HEK293T (cell line): ENCODE measurements at regions not wholly inside any gene's neighbourhood (a gene's known extent, or its start where the extent isn't known, plus 50 kb on each side); places are given as distances from the start of the nearest gene placed in this dataset.

Experiments used
- CTBP1 ChIP-seq: fragments of 450-650 bp; IDR thresholded peaks from 2 replicates; pipeline ENCODE4 v1.6.1; 2016; ENCODE audit warnings: borderline replicate concordance
- ELF4 ChIP-seq: fragments of 450-650 bp; IDR thresholded peaks from 2 replicates; pipeline ENCODE4 v1.6.1; 2017; ENCODE audit warnings: antibody characterized with exemption
- FOXK2 ChIP-seq: fragments of 450-650 bp; IDR thresholded peaks from 2 replicates; pipeline ENCODE4 v1.6.1; 2016; ENCODE audit warnings: mild to moderate bottlenecking
- HDGF ChIP-seq: fragments of 450-650 bp; IDR thresholded peaks from 2 replicates; pipeline ENCODE4 v1.6.1; 2017; ENCODE audit warnings: antibody characterized with exemption, borderline replicate concordance
- LEF1 ChIP-seq: fragments of 450-650 bp; IDR thresholded peaks from 2 replicates; pipeline ENCODE4 v1.6.1; 2017; ENCODE audit warnings: mild to moderate bottlenecking, borderline replicate concordance
- NFRKB ChIP-seq: fragments of 450-650 bp; IDR thresholded peaks from 2 replicates; pipeline ENCODE4 v1.6.1; 2016; ENCODE audit warnings: mild to moderate bottlenecking, moderate library complexity
- PKNOX1 ChIP-seq: fragments of 450-650 bp; IDR thresholded peaks from 2 replicates; pipeline ENCODE4 v1.6.1; 2016
- SP1 ChIP-seq: fragments of 450-650 bp; IDR thresholded peaks from 2 replicates; pipeline ENCODE4 v1.6.1; 2017
- SUZ12 ChIP-seq: fragments of 450-650 bp; IDR thresholded peaks from 2 replicates; pipeline ENCODE4 v1.6.1; 2016; ENCODE audit warnings: mild to moderate bottlenecking
- TARDBP ChIP-seq: fragments of 450-650 bp; IDR thresholded peaks from 2 replicates; pipeline ENCODE4 v1.6.1; 2016
- ZNF384 ChIP-seq: fragments of 450-650 bp; IDR thresholded peaks from 2 replicates; pipeline ENCODE4 v1.6.1; 2016

- TF ChIP-seq SP1, result no peak
- no peak for TF ChIP-seq ZNF384
- TF ChIP-seq CTBP1, result no peak
- no peak for TF ChIP-seq TARDBP
- TF ChIP-seq ELF4, result no peak
- no peak for TF ChIP-seq FOXK2
- TF ChIP-seq SUZ12, result no peak
- TF ChIP-seq NFRKB, result no peak
- no peak for TF ChIP-seq HDGF
- TF ChIP-seq PKNOX1, result no peak
- no peak for TF ChIP-seq LEF1
These were observed 642.0 kb upstream of the LRRN3 start for GRCh38 chr7:110448918-110449317.
